Stomach (tissue), 8 donors: ENCODE measurements at regions not wholly inside any gene's neighbourhood (a gene's known extent, or its start where the extent isn't known, plus 50 kb on each side); places are given as distances from the start of the nearest gene placed in this dataset.

ENCODE experiments used
- DNase-seq, 2 donors: peaks; one replicate each; pipeline versions ENCODE4 v3.0.0 to v3.0.0-alpha.2; 2013 to 2019
- H3K27ac ChIP-seq, 5 donors: fragments of 200-600 bp in 4 of 5; sonication (generic) in 4 of 5; one replicate each; pipeline ENCODE4 v1.5.1; 2013 to 2019; ENCODE audit warnings: mild to moderate bottlenecking in 1 of 5, moderate library complexity in 1 of 5
- H3K27me3 ChIP-seq, 3 donors: fragments of 200-600 bp; sonication (generic); one replicate each; pipeline ENCODE4 v1.5.1; 2017 to 2019; ENCODE audit warnings: mixed run types in 1 of 3
- H3K36me3 ChIP-seq, 4 donors: fragments of 200-600 bp; sonication (generic); 1 replicate in 3 of 4; 2 replicates in 1 of 4; pipeline ENCODE4 v1.5.1; 2016 to 2019
- H3K4me1 ChIP-seq, 4 donors: fragments of 200-600 bp; sonication (generic); one replicate each; pipeline ENCODE4 v1.5.1; 2016 to 2019
- H3K4me3 ChIP-seq, 4 donors: fragments of 200-600 bp; sonication (generic) in 3 of 4; one replicate each; pipeline ENCODE4 v1.5.1; 2016 to 2019; ENCODE audit warnings: mild to moderate bottlenecking in 1 of 4
- H3K9me3 ChIP-seq, 4 donors: fragments of 200-600 bp; sonication (generic); one replicate each; pipeline ENCODE4 v1.5.1; 2016 to 2019
- EP300 ChIP-seq: sonication (generic); formaldehyde crosslinking; IDR thresholded peaks from one replicate; pipeline ENCODE4 v1.6.1; 2017; ENCODE audit warnings: antibody characterized with exemption
- POLR2A ChIP-seq, 4 donors: fragments of 450-650 bp; IDR thresholded peaks; one replicate each; pipeline ENCODE4 v1.6.1; 2016; ENCODE audit warnings: antibody characterized with exemption in 4 of 4, control low read depth in 2 of 4, mild to moderate bottlenecking in 1 of 4, moderate library complexity in 1 of 4
- POLR2AphosphoS5 ChIP-seq, 3 donors: sonication (generic); formaldehyde crosslinking; IDR thresholded peaks; one replicate each; pipeline ENCODE4 v1.6.1; 2016; ENCODE audit warnings: antibody characterized with exemption in 3 of 3
- WGBS, 5 donors: extraction: QIAGEN DNeasy Blood & Tissue Kit in 3 of 5; methylation state at CpG; one replicate each; pipeline versions ENCODE4 v1.1.5 to v1.1.7; 2013 to 2018; 5-methylcytosine and 5-hydroxymethylcytosine counted together
- intact Hi-C: fragments of 100-400 bp; cut with DNase I; formaldehyde crosslinking; loops from one replicate; pipeline ENCODE4 v1.15.1; 2023; ENCODE audit warnings: low total_unique reads
- TF ChIP-seq, protein P1 (sequence below), 7 experiments: fragments of 450-650 bp in 4 of 7; fragments of 200-600 bp in 3 of 7; sonication (generic) in 3 of 7; IDR thresholded peaks; one replicate each; pipeline ENCODE4 v1.5.1; 2016 to 2019; ENCODE audit warnings: antibody characterized with exemption in 7 of 7, control low read depth in 2 of 7, mild to moderate bottlenecking in 1 of 7
- donor health status: healthy with polysubstance abuse.
- donor health status: Bipolar disorder and iron deficiency.
- donor health status: healthy.

- H3K27ac ChIP-seq, result no peak overlapping the region
Observed at GRCh38 chr1:184291701-184292100, 95.1 kb upstream of the C1orf21 start.

GRCh38 chr1:184292101-184292500 lies 94.7 kb upstream of the C1orf21 start:
- TF ChIP-seq POLR2AphosphoS5 (IDR thresholded peaks at IDR 0.05) (no peak), EP300 (no peak), POLR2A (IDR thresholded peaks at IDR 0.05) (no peak)
- TF ChIP-seq, protein P1, sequence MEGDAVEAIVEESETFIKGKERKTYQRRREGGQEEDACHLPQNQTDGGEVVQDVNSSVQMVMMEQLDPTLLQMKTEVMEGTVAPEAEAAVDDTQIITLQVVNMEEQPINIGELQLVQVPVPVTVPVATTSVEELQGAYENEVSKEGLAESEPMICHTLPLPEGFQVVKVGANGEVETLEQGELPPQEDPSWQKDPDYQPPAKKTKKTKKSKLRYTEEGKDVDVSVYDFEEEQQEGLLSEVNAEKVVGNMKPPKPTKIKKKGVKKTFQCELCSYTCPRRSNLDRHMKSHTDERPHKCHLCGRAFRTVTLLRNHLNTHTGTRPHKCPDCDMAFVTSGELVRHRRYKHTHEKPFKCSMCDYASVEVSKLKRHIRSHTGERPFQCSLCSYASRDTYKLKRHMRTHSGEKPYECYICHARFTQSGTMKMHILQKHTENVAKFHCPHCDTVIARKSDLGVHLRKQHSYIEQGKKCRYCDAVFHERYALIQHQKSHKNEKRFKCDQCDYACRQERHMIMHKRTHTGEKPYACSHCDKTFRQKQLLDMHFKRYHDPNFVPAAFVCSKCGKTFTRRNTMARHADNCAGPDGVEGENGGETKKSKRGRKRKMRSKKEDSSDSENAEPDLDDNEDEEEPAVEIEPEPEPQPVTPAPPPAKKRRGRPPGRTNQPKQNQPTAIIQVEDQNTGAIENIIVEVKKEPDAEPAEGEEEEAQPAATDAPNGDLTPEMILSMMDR (IDR thresholded peaks at IDR 0.05), result no peak
- intact Hi-C loops, result no loop called here
- Histone ChIP-seq H3K4me1 (peaks cover 0 to 15% (median 6%) of the 10 kb centered on the region in 4 donors), H3K36me3 (no peaks in the 10 kb centered on the region), H3K27me3 (no peaks in the 10 kb centered on the region), H3K4me3 (no peak overlapping the region), H3K9me3 (no peaks in the 10 kb centered on the region), H3K27ac (no peak overlapping the region)
- DNase-seq, result no peak
- 71 to 90% (median 80%) methylated on average over 3 of the region's 3 CpGs for WGBS, 5 donors

More at GRCh38 chr1:184291701-184292100, 95.1 kb upstream of the C1orf21 start:
- no peak for DNase-seq
- H3K9me3 ChIP-seq, result no peaks in the 10 kb centered on the region
- no peak overlapping the region for H3K4me3 ChIP-seq
- no peaks in the 10 kb centered on the region for H3K27me3 ChIP-seq
- intact Hi-C loops, result no loop called here
- TF ChIP-seq POLR2AphosphoS5 (IDR thresholded peaks at IDR 0.05) (no peak), POLR2A (IDR thresholded peaks at IDR 0.05) (no peak)
- H3K36me3 ChIP-seq, result no peaks in the 10 kb centered on the region
- WGBS, 5 donors, result 79 to 95% (median 92%) methylated on average over 3 of the region's 3 CpGs
- H3K4me1 ChIP-seq, result peaks cover 0 to 11% (median 4%) of the 10 kb centered on the region in 4 donors

- DNase-seq, result no peak
- Histone ChIP-seq H3K4me1 (peaks cover 0 to 34% (median 17%) of the 10 kb centered on the region in 4 donors), H3K4me3 (no peak overlapping the region), H3K36me3 (no peaks in the 10 kb centered on the region), H3K9me3 (no peaks in the 10 kb centered on the region), H3K27me3 (no peaks in the 10 kb centered on the region), H3K27ac (no peak overlapping the region)
- intact Hi-C loops, result no loop called here
- no peak for TF ChIP-seq POLR2AphosphoS5 (IDR thresholded peaks at IDR 0.05)
- TF ChIP-seq, protein P1 (IDR thresholded peaks at IDR 0.05), result no peak
- TF ChIP-seq EP300, result no peak
- no peak for TF ChIP-seq POLR2A (IDR thresholded peaks at IDR 0.05)
- 91 to 100% (median 95%) methylated on average over 1 of the region's 1 CpG for WGBS, 5 donors
Observed at GRCh38 chr1:184294101-184294500, 92.7 kb upstream of the C1orf21 start.

DNA sequence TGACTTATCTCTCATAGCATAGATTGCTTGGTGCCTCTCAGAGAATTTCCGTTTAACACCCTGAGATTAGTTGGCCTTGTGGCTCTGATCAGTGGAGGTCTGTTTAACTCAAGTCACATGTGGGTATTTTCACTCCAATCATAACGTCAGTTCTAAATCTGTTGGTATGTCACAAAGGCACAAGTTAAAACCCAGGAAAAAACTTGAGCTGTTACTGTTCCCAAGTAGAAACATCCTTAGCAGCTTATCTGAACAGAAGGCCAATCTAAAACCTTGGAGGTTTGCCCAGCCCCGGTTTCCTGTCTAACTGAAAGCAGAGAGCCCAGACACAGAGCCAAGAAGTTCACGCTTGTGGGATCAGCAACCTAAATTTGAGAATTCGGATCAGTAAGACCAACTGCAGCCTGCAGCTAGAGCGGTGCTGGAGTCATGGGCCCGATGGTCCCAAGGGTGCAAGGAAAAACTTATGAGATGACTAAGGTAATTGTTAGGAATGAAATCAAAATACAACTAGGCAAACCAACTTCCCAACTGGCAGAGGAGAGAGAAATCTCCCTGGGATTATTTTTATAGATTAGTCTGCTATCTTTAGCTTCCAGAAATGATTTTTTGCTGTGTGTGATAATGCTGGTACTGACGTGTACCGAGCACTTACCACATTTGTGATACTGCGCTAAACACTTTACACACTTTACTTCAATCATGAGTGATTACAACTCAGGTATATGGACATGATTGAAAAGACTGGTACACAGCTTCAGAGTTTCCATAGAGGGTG lies 90.2 kb upstream of the C1orf21 start:
- H3K4me3 ChIP-seq, result no peak overlapping the region
- 18 to 24% (median 20%) methylated on average over 10 of the region's 10 CpGs for WGBS, 5 donors

More for the DNA sequence above, 90.2 kb upstream of the C1orf21 start:
- DNase-seq, result peak; percentile 84 to 90
- Histone ChIP-seq H3K9me3 (no peaks in the 10 kb centered on the region), H3K27ac (peak overlapping the region; percentile 53 to 78 (median 71)), H3K27me3 (no peaks in the 10 kb centered on the region), H3K36me3 (no peaks in the 10 kb centered on the region), H3K4me1 (peaks cover 0 to 46% (median 22%) of the 10 kb centered on the region in 4 donors)
- intact Hi-C loops, result no loop called here
- peak in 2 of 3 donors; percentile 10 to 47 for TF ChIP-seq POLR2AphosphoS5 (IDR thresholded peaks at IDR 0.05)
- TF ChIP-seq, protein P1 (IDR thresholded peaks at IDR 0.05), result no peak
